Suppressor macrophage treated with lipopolysaccharide for 4 hours (primary cell): ENCODE measurements at regions not wholly inside any gene's neighbourhood (a gene's known extent, or its start where the extent isn't known, plus 50 kb on each side); places are given as distances from the start of the nearest gene placed in this dataset.
A peak's percentile ranks its signal among the peaks of the same experiment; 100 is the strongest.
"Not testable (repeated sequence)": the region's sequence is repeated elsewhere in the genome, so short reads cannot be mapped to it uniquely, and the experiment has no call there.

ENCODE experiments used
- DNase-seq: peaks from one replicate; pipeline ENCODE4 v3.0.0-alpha.2; 2020

- no peak for DNase-seq
Observed at GRCh38 chr1:89436856-89437255, 73.0 kb downstream of the GBP6 start.

DNA sequence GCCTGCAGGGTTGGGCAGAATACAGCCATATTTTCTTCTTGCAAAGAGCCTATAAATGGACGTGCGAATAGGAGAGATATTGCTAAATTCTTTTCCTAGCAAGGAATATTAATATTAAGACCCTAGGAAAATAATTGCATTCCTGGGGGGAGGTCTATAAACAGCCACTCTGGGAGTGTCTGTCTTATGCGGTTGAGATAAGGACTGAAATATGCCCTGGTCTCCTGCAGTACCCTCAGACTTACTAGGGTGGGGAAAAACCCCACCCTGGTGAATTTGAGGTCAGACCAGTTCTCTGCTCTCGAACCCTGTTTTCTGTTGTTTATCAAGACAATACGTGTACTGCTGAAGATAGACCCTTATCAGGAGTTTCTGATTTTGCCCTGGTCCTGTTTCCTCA, 74.4 kb downstream of the GBP6 start:
- DNase-seq = not testable (repeated sequence)

- no peak for DNase-seq
Observed at GRCh38 chr1:89440911-89441310, 77.1 kb downstream of the GBP6 start.

- DNase-seq = peak; percentile 45
Observed at GRCh38 chr1:89444791-89445190, 79.8 kb upstream of the LRRC8B start.

GRCh38 chr1:89451011-89451410, 73.6 kb upstream of the LRRC8B start:
- DNase-seq = peak; percentile 27

GRCh38 chr1:89453123-89453972, 71.3 kb upstream of the LRRC8B start:
- DNase-seq = no peak

DNA sequence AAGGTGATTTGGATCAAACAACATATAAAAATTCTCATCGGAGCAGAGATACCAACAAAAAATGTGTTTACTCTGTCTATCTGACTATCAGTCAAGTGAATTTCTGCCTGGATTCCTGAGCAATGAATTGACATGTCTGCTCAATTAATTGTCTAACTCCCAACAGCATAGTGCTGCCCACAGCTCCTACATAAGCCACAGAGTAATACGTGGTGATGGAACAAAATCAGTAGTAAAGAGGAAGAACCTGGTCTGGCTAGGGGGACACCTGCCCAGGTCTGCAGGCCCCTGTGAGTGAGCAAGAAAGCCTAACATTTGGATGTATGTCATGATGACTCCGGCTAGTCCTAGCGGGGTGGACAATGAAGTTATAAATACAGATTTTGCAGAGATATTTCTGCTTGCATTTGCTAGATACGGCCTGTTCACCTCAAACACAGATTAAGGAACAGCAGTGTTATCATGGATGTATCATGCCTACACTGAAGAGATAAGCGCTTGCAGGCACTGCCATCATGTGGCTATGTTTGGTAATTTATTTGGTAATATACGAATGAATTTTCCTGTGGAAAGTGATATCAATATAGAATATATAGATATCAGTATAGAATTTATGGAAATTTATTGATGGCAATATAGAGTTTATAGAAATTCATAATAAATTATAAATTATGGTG, 69.6 kb upstream of the LRRC8B start:
- DNase-seq = peak; percentile 80

GRCh38 chr1:89457046-89457445, 67.6 kb upstream of the LRRC8B start:
- no peak for DNase-seq

DNA sequence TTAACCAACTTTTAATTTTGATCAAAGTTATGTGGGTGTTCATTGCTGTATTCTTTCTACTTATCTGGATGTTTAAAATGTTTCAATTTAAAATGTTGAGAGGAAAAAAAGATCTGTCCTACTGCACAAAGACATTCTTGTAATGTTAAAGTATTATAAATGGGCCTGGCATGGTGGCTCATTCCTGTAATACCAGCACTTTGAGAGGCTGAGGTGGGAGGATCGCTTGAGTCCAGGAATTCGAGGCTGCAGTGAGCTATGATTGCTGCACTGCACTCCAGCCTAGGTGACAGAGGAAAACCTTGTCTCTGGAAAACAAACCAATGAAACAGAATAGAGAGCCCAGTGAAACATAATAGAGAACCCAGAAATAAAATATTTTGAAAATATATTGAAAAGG, 65.5 kb upstream of the LRRC8B start:
- no peak for DNase-seq

GRCh38 chr1:89460325-89460724, 64.3 kb upstream of the LRRC8B start:
- DNase-seq = peak; percentile 46

DNA sequence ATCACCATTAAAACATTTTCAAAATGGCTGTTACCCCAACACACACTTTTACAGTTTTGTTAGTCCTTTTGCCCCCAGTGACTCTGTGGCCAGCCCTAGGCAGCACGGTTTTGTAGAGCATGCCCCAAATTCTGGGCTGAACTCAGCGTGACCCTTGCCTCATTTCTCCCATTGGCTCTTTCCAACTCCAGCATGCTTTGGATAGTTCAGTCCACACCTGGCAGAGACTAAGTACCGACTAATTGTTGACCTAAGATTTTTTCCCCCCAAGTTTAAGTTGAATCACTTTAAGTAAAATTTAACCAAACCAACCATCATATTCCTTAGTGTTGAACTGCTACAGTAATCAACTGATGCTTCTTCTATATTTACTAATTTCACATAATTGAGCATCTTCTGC, 62.4 kb upstream of the LRRC8B start:
- no peak for DNase-seq

GRCh38 chr1:89464008-89464407, 60.6 kb upstream of the LRRC8B start:
- DNase-seq = no peak

- no peak for DNase-seq
Observed at GRCh38 chr1:89465201-89465600, 59.4 kb upstream of the LRRC8B start.

GRCh38 chr1:89466307-89466930, 58.2 kb upstream of the LRRC8B start:
- DNase-seq = peak; percentile 50

DNA sequence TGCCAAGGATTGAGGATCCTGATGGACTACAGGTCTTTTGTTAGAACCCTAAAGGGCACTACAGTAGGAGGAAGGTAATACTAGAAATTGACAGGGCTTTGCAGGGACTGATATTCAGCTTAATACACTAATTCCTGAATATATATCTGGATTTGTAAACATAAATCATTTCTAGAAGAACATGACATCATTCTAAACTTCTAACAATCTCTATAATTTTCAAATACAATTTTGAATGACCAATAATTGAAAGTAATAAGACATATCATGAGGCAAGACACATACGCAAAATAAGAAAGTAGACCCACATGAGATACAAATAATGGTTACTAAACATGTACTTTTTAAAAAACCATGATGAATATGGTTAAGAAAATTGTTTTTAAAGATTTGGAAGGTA, 52.4 kb upstream of the LRRC8B start:
- DNase-seq = no peak

DNA sequence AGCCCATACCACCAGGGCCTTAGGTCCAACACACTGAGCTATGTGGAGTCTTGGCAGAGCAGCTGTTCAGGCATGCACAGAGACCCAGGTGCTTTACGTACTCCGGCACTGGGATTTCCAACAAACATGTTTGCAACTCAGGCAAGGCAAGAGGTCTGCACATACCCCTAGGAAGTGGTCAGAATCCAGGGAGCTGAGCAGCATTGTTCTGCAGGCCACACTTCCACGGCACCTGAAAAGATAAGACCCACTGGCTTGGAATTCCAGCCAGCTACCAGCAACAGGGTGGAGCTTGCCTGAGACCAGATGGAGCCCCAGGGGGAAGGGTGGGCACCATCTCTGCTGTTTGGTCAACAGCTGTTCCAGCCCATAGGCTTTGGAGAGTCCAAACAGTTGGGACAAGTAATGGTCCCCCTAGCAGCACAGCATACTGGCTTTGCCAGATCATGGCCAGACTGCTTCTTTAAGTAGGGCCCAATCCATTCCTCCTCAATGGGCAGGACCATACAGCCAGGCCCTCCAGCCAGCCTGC, 51.7 kb upstream of the LRRC8B start:
- no peak for DNase-seq
